Naive thymus-derived CD8-positive, alpha-beta T cell (primary cell): ENCODE measurements at regions not wholly inside any gene's neighbourhood (a gene's known extent, or its start where the extent isn't known, plus 50 kb on each side); places are given as distances from the start of the nearest gene placed in this dataset.

Source experiments
- ATAC-seq, 2 donors: fragments of 150-1000 bp; cut with Tn5 transposase in 1 of 2; sonication (Bioruptor Pico), chemical (Tn5 transposase) in 1 of 2; 1 replicate in 1 of 2; 2 replicates in 1 of 2; pipeline ENCODE4 v1.10.0; 2021; ENCODE audit warnings: mild to moderate bottlenecking in 2 of 2, moderate library complexity in 2 of 2
- POLR2A ChIA-PET: fragments of 350-600 bp; sonication (Branson Sonifier 250); formaldehyde crosslinking; loops from one replicate; lab custom pipeline; 2021; ENCODE audit warnings: antibody characterized with exemption; lab: Charles Lee
- DNase-seq, 10 donors: peaks; one replicate each; pipeline versions ENCODE4 v3.0.0 to v3.0.0-alpha.2; 2020 to 2022
- H3K27ac Mint-ChIP-seq, 10 donors: one replicate each; pipeline ENCODE4 v1.8.0; 2020 to 2022; ENCODE audit warnings: mild to moderate bottlenecking in 10 of 10, mixed read lengths in 10 of 10, moderate library complexity in 4 of 10, inconsistent platforms in 1 of 10
- H3K27me3 Mint-ChIP-seq, 5 donors: one replicate each; pipeline ENCODE4 v1.8.0; 2021 to 2022; ENCODE audit warnings: mixed read lengths in 5 of 5
- H3K36me3 Mint-ChIP-seq, 3 donors: one replicate each; pipeline ENCODE4 v1.8.0; 2020 to 2022; ENCODE audit warnings: mixed read lengths in 3 of 3, mild to moderate bottlenecking in 2 of 3, inconsistent platforms in 1 of 3
- H3K4me1 Mint-ChIP-seq, 4 donors: one replicate each; pipeline ENCODE4 v1.8.0; 2021 to 2022; ENCODE audit warnings: mixed read lengths in 4 of 4
- H3K4me3 Mint-ChIP-seq, 10 donors: one replicate each; pipeline ENCODE4 v1.8.0; 2020 to 2022; ENCODE audit warnings: mild to moderate bottlenecking in 10 of 10, mixed read lengths in 10 of 10, moderate library complexity in 6 of 10, inconsistent platforms in 1 of 10
- H3K9me3 Mint-ChIP-seq, 9 donors: one replicate each; pipeline ENCODE4 v1.8.0; 2020 to 2022; ENCODE audit warnings: mixed read lengths in 9 of 9, mild to moderate bottlenecking in 3 of 9, inconsistent platforms in 1 of 9, moderate library complexity in 1 of 9

DNA sequence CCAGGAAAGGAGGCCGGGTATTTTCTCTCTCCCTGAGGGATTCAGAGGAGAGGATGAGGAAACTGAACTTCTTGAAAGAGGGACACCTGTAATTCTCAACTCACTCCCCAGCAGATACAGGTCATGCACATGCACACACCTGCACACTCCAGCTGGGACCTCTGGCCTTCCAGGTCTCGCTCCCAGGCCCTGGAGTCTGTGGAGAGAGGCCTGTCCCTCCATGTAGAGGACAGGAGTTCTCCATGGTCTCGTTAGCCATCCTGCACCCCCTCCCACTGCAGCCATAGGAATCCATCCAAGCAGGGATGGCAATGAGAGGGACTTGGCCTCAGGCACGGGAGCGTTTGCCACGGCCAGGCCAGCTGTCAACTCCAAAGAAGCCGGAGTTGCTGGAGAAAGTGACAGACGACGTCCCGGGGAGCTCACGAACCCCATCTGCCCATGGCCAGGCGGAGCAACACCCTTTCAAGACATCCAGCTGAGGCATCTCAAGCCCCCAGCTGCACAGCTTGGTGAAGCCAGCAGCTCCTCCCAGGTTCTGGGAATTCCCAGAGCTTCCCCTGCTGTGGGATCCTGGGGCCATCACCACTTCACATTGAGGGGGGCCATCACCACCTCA is 223.3 kb downstream of the UACA start:
- Mint-ChIP-seq H3K4me1 (peaks cover 16 to 42% (median 35%) of the 10 kb centered on the region in 4 donors), H3K9me3 (no peaks in the 10 kb centered on the region), H3K36me3 (peaks cover 0 to 3% (median 3%) of the 10 kb centered on the region in 3 donors), H3K27ac (no peak overlapping the region), H3K27me3 (no peaks in the 10 kb centered on the region), H3K4me3 (no peak overlapping the region)
- no peak for ATAC-seq
- no peak for DNase-seq
- POLR2A ChIA-PET, result interaction anchor here (1.1 to 1.2 kb wide), 2 partner anchors 11 to 19 kb away, joined by 3 to 4 read pairs; no protein-coding TSS in a partner anchor

DNA sequence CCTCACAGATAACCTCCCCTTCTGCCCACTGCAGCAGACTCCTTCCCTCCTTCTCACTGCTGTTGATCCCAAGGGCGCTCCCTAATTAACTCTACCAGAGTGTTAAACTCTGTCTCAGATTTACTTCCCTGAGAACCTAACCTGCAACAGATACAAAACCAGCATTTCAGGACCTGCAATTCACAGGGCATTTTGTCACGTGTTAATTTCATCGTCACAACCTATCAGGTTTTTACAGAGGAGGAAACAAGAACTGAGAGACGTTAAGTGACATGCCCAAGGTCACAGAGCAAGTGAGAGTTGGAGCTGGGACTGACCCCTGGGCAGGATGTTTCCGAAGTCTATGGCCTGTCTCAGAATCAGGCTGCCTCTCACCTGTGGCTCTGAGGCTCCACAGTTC is 223.9 kb downstream of the UACA start:
- Mint-ChIP-seq H3K4me1 (peaks cover 17 to 48% (median 41%) of the 10 kb centered on the region in 4 donors), H3K36me3 (peaks cover 0 to 3% (median 3%) of the 10 kb centered on the region in 3 donors), H3K27ac (no peak overlapping the region), H3K27me3 (no peaks in the 10 kb centered on the region), H3K4me3 (no peak overlapping the region), H3K9me3 (no peaks in the 10 kb centered on the region)
- POLR2A ChIA-PET, result interaction anchor here (4.5 kb wide), 1 partner anchor 16 kb away, joined by 31 read pairs; no protein-coding TSS in a partner anchor
- DNase-seq (no peak), ATAC-seq (no peak)

DNA sequence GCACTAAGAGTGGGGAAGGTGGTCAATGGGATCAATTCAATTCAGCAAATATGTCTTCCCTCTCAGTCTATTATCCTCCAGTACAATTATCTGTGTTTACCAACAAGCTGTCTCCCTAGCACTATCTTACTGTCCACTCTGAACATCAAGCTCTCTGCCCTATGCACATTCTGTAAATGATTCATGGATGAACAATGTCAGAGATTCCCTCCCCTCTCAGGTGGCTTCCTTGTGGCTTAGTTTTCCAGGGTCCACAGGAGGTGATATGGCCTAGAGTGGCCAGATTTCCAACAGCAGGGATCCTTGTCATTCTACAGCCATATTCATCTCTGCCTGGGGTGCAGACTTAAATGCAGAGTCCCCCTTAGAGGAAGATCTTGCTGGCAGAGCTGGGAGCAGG is 225.1 kb downstream of the UACA start:
- Mint-ChIP-seq H3K36me3 (peaks cover 0 to 3% (median 3%) of the 10 kb centered on the region in 3 donors), H3K4me3 (no peak overlapping the region), H3K27me3 (no peaks in the 10 kb centered on the region), H3K27ac (peak overlapping the region in 5 of 10 donors; percentile 9 to 87 (median 63)), H3K4me1 (peaks cover 23 to 59% (median 52%) of the 10 kb centered on the region in 4 donors), H3K9me3 (no peaks in the 10 kb centered on the region)
- POLR2A ChIA-PET, result interaction anchor here (2.9 to 4.9 kb wide), 3 partner anchors 10 to 23 kb away, joined by 11 to 55 read pairs (median 31); no protein-coding TSS in a partner anchor
- no peak for DNase-seq
- ATAC-seq, result no peak

GRCh38 chr15:70535955-70536338 is 227.4 kb downstream of the UACA start:
- Mint-ChIP-seq H3K27me3 (no peaks in the 10 kb centered on the region), H3K4me1 (peaks cover 32 to 80% (median 72%) of the 10 kb centered on the region in 4 donors), H3K9me3 (no peaks in the 10 kb centered on the region), H3K4me3 (peak overlapping the region; percentile 83 to 96 (median 91)), H3K36me3 (peaks cover 0 to 4% (median 3%) of the 10 kb centered on the region in 3 donors), H3K27ac (peak overlapping the region; percentile 84 to 98 (median 95))
- ATAC-seq (no peak), DNase-seq (no peak)
- POLR2A ChIA-PET, result interaction anchor here (0.8 to 4.9 kb wide), 17 partner anchors 9 to 1083 kb away, joined by 3 to 55 read pairs (median 8); partner anchors contain the start of gene TLE3

GRCh38 chr15:70535071-70535954 is 228.0 kb downstream of the UACA start:
- Mint-ChIP-seq H3K27me3 (no peaks in the 10 kb centered on the region), H3K4me3 (peak overlapping the region; percentile 83 to 96 (median 91)), H3K9me3 (no peaks in the 10 kb centered on the region), H3K27ac (peak overlapping the region; percentile 84 to 98 (median 95)), H3K36me3 (peaks cover 0 to 2% (median 0%) of the 10 kb centered on the region in 3 donors), H3K4me1 (peaks cover 36 to 83% (median 75%) of the 10 kb centered on the region in 4 donors)
- POLR2A ChIA-PET, result interaction anchor here (0.8 to 4.9 kb wide), 19 partner anchors 9 to 1082 kb away, joined by 3 to 55 read pairs (median 7); partner anchors contain the start of gene TLE3
- DNase-seq (peak; percentile 41 to 85 (median 69)), ATAC-seq (peak; percentile 84 to 88)

- no peaks in the 10 kb centered on the region for H3K9me3 Mint-ChIP-seq
- peaks cover 45 to 93% (median 87%) of the 10 kb centered on the region in 4 donors for H3K4me1 Mint-ChIP-seq
- DNase-seq (no peak), ATAC-seq (no peak)
- H3K4me3 Mint-ChIP-seq, result peak overlapping the region; percentile 83 to 96 (median 91)
- POLR2A ChIA-PET, result interaction anchor here (0.7 to 4.9 kb wide), 15 partner anchors 13 to 1081 kb away, joined by 3 to 55 read pairs (median 7); partner anchors contain the start of gene TLE3
- peak overlapping the region; percentile 84 to 98 (median 95) for H3K27ac Mint-ChIP-seq
- H3K27me3 Mint-ChIP-seq, result no peaks in the 10 kb centered on the region
- H3K36me3 Mint-ChIP-seq, result peaks cover 0 to 2% (median 0%) of the 10 kb centered on the region in 3 donors
These were observed 229.2 kb downstream of the UACA start for GRCh38 chr15:70533931-70534742.

DNA sequence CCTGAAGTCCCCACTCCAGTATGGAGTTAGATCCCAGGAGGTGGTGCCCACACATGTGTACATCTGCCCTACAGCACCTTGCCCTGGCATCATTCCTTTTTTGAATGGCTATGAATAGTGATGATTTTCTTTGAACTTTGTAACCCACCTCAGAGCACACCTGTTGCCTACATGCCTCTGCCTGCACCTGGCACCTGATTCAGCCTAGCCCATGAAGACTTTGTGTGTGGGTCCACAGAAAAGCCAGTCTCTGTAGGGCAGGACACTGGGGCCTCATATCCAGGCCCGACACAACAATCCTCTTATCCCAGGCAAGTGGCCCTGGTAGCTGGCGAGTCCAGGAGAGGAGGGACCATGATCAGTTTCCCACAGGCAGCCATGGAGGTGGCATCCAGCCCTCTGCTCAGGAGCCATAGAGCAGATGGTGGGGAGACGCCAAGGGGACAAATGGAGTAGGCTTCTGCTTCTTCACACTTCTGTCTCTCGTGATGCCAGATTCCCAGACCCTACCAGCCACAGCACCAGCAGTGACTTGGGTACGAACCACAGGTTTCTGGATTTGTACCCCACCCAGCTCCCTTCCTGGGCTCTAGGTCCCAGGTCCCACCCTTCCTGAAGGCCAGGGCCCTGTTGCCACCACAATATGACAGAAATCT is 230.7 kb downstream of the UACA start:
- peaks cover 52 to 98% (median 95%) of the 10 kb centered on the region in 4 donors for H3K4me1 Mint-ChIP-seq
- no peak for DNase-seq
- peak overlapping the region in 6 of 10 donors; percentile 12 to 95 (median 65) for H3K4me3 Mint-ChIP-seq
- no peaks in the 10 kb centered on the region for H3K9me3 Mint-ChIP-seq
- H3K36me3 Mint-ChIP-seq, result peaks cover 0 to 2% (median 0%) of the 10 kb centered on the region in 3 donors
- no peak for ATAC-seq
- H3K27me3 Mint-ChIP-seq, result no peaks in the 10 kb centered on the region
- H3K27ac Mint-ChIP-seq, result peak overlapping the region in 9 of 10 donors; percentile 64 to 96 (median 93)
- POLR2A ChIA-PET, result interaction anchor here (4.5 kb wide), 1 partner anchor 434 kb away, joined by 35 read pairs; the partner anchor contains the start of gene TLE3

GRCh38 chr15:70531576-70531975 is 231.8 kb downstream of the UACA start:
- peaks cover 56 to 98% (median 96%) of the 10 kb centered on the region in 4 donors for H3K4me1 Mint-ChIP-seq
- peak overlapping the region in 9 of 10 donors; percentile 11 to 97 (median 63) for H3K27ac Mint-ChIP-seq
- H3K36me3 Mint-ChIP-seq, result peaks cover 0 to 2% (median 0%) of the 10 kb centered on the region in 3 donors
- peak overlapping the region in 5 of 10 donors; percentile 5 to 84 (median 41) for H3K4me3 Mint-ChIP-seq
- DNase-seq (no peak), ATAC-seq (no peak)
- no peaks in the 10 kb centered on the region for H3K27me3 Mint-ChIP-seq
- H3K9me3 Mint-ChIP-seq, result no peaks in the 10 kb centered on the region
- POLR2A ChIA-PET, result no interaction called here

GRCh38 chr15:70530906-70531305 is 232.5 kb downstream of the UACA start:
- Mint-ChIP-seq H3K27ac (peak overlapping the region; percentile 8 to 97 (median 88)), H3K36me3 (peaks cover 0 to 2% (median 0%) of the 10 kb centered on the region in 3 donors), H3K4me3 (peak overlapping the region in 2 of 10 donors; percentile 79 to 86), H3K4me1 (peaks cover 54 to 98% (median 96%) of the 10 kb centered on the region in 4 donors), H3K9me3 (no peaks in the 10 kb centered on the region), H3K27me3 (no peaks in the 10 kb centered on the region)
- POLR2A ChIA-PET, result interaction anchor here (0.8 to 1.3 kb wide), 4 partner anchors 12 to 430 kb away, joined by 3 to 4 read pairs (median 4); no protein-coding TSS in a partner anchor
- DNase-seq (no peak), ATAC-seq (no peak)

GRCh38 chr15:70530503-70530902 is 232.9 kb downstream of the UACA start:
- no peaks in the 10 kb centered on the region for H3K27me3 Mint-ChIP-seq
- peaks cover 0 to 2% (median 0%) of the 10 kb centered on the region in 3 donors for H3K36me3 Mint-ChIP-seq
- POLR2A ChIA-PET, result interaction anchor here (0.8 to 1.3 kb wide), 4 partner anchors 12 to 430 kb away, joined by 3 to 4 read pairs (median 4); no protein-coding TSS in a partner anchor
- H3K4me1 Mint-ChIP-seq, result peaks cover 54 to 98% (median 93%) of the 10 kb centered on the region in 4 donors
- H3K9me3 Mint-ChIP-seq, result no peaks in the 10 kb centered on the region
- ATAC-seq (no peak), DNase-seq (no peak)
- H3K27ac Mint-ChIP-seq, result peak overlapping the region; percentile 51 to 99 (median 97)
- peak overlapping the region in 9 of 10 donors; percentile 2 to 86 (median 31) for H3K4me3 Mint-ChIP-seq

- no peaks in the 10 kb centered on the region for H3K9me3 Mint-ChIP-seq
- peaks cover 0 to 5% (median 0%) of the 10 kb centered on the region in 3 donors for H3K36me3 Mint-ChIP-seq
- H3K27me3 Mint-ChIP-seq, result no peaks in the 10 kb centered on the region
- ATAC-seq (no peak), DNase-seq (no peak)
- peak overlapping the region; percentile 51 to 99 (median 97) for H3K27ac Mint-ChIP-seq
- H3K4me3 Mint-ChIP-seq, result peak overlapping the region in 9 of 10 donors; percentile 2 to 86 (median 60)
- POLR2A ChIA-PET, result interaction anchor here (0.5 to 3.2 kb wide), 5 partner anchors 12 to 40 kb away, joined by 3 to 24 read pairs (median 4); no protein-coding TSS in a partner anchor
- H3K4me1 Mint-ChIP-seq, result peaks cover 57 to 98% (median 91%) of the 10 kb centered on the region in 4 donors
These were observed 233.3 kb downstream of the UACA start for GRCh38 chr15:70530017-70530499.
